Amniotic epithelial cell (primary cell): ENCODE measurements at regions not wholly inside any gene's neighbourhood (a gene's known extent, or its start where the extent isn't known, plus 50 kb on each side); places are given as distances from the start of the nearest gene placed in this dataset.
A peak's percentile ranks its signal among the peaks of the same experiment; 100 is the strongest.

Source experiments
- DNase-seq: peaks from one replicate; pipeline ENCODE4 v3.0.0-alpha.2; 2010; ENCODE audit warnings: low read depth

- DNase-seq = no peak
These were observed 244.7 kb downstream of the PTPRU start for GRCh38 chr1:29481031-29481430.

GRCh38 chr1:29478879-29479278 is 242.6 kb downstream of the PTPRU start:
- no peak for DNase-seq

GRCh38 chr1:29478151-29478791 is 241.9 kb downstream of the PTPRU start:
- no peak for DNase-seq

- no peak for DNase-seq
These were observed 239.0 kb downstream of the PTPRU start for GRCh38 chr1:29475326-29475725.

GRCh38 chr1:29474274-29475244 is 238.2 kb downstream of the PTPRU start:
- no peak for DNase-seq

- no peak for DNase-seq
These were observed 237.0 kb downstream of the PTPRU start for GRCh38 chr1:29473161-29473855.

- DNase-seq = no peak
These were observed 235.4 kb downstream of the PTPRU start for GRCh38 chr1:29471487-29472313.

GRCh38 chr1:29470788-29471119 is 234.4 kb downstream of the PTPRU start:
- DNase-seq = no peak

- no peak for DNase-seq
These were observed 233.9 kb downstream of the PTPRU start for GRCh38 chr1:29470087-29470787.

GRCh38 chr1:29469457-29469856 is 233.1 kb downstream of the PTPRU start:
- DNase-seq = peak; percentile 12

- DNase-seq = no peak
These were observed 231.9 kb downstream of the PTPRU start for GRCh38 chr1:29467989-29468900.

GRCh38 chr1:29466258-29466657 is 229.9 kb downstream of the PTPRU start:
- no peak for DNase-seq

- DNase-seq = peak; percentile 13
These were observed 229.4 kb downstream of the PTPRU start for GRCh38 chr1:29465755-29466154.

GRCh38 chr1:29462096-29462495 is 225.8 kb downstream of the PTPRU start:
- DNase-seq = no peak

- no peak for DNase-seq
These were observed 224.9 kb downstream of the PTPRU start for GRCh38 chr1:29461115-29461739.

- DNase-seq = no peak
These were observed 224.4 kb downstream of the PTPRU start for GRCh38 chr1:29460694-29461093.

GRCh38 chr1:29460041-29460610 is 223.8 kb downstream of the PTPRU start:
- no peak for DNase-seq

GRCh38 chr1:29459620-29459945 is 223.3 kb downstream of the PTPRU start:
- DNase-seq = no peak
